HG03457 (cell line): ENCODE measurements at regions not wholly inside any gene's neighbourhood (a gene's known extent, or its start where the extent isn't known, plus 50 kb on each side); places are given as distances from the start of the nearest gene placed in this dataset.
A peak's percentile ranks its signal among the peaks of the same experiment; 100 is the strongest.

Experiments
- ATAC-seq: cut with Tn5 transposase; IDR thresholded peaks from one replicate; pipeline ENCODE4 v1.9.1; 2021; ENCODE audit warnings: moderate number of reproducible peaks; ENCODE audit not compliant: unreplicated experiment

GRCh38 chr2:214674278-214674677 lies 135.2 kb downstream of the BARD1 start:
- ATAC-seq: peak; percentile 54

GRCh38 chr2:214671319-214671885 lies 138.1 kb downstream of the BARD1 start:
- ATAC-seq: no peak

DNA sequence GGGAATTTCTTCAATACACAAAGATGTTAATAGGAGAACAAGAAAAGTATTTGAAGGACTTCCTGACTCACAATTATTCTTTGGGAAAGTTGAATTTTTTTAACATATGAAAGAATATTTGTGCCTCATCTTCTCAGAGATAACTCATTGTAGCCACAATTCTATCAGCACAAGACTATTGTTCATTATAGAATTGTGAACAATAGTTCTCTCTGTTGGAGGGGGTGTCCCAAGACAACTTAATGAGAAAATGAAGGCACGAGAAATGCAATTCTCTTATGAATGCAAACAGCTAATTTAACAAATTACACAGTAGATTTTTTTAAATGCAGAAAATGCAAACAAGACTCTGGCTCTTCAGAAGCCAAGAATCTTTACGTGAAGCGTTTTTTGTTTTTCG lies 157.0 kb downstream of the BARD1 start:
- ATAC-seq: no peak

- no peak for ATAC-seq
These were observed 158.0 kb downstream of the BARD1 start for GRCh38 chr2:214651451-214651850.

DNA sequence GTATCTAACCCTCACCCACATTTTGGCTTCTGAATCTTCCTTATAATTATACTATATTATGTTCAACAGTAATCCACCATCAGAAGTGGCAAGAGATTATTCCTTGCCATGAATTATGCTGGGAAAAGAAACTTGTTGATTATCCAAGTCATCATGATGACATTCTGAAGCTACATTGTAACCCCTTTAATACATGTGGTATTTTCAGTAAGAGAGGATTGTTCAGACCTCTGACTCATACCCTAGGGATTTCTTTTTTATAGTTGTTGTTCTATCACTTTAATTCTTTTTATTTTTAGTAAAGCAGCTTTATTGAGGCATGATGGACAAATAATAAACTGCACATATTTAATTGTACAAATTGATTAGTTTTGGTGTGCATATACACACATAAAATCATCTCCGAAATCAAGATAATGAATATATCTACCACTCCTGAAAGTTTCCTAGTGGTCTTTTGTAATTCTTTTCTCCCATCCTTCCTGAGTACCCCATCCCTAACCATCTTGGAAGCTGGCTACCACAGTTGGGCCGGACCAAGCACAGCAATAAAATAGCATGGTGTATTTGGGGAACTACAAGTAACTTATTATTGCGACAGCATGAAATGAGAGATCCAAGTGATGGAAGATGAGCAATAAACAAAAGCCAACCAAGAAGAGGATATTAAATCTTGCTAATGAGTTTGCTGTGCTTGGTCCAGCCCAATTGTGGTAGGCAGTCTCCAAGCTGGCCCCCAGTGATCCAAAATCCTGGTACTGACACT lies 159.9 kb downstream of the BARD1 start:
- ATAC-seq: no peak

- ATAC-seq: no peak
These were observed 161.0 kb downstream of the BARD1 start for GRCh38 chr2:214648520-214648919.

GRCh38 chr2:214631406-214631805 lies 178.1 kb downstream of the BARD1 start:
- ATAC-seq: no peak

DNA sequence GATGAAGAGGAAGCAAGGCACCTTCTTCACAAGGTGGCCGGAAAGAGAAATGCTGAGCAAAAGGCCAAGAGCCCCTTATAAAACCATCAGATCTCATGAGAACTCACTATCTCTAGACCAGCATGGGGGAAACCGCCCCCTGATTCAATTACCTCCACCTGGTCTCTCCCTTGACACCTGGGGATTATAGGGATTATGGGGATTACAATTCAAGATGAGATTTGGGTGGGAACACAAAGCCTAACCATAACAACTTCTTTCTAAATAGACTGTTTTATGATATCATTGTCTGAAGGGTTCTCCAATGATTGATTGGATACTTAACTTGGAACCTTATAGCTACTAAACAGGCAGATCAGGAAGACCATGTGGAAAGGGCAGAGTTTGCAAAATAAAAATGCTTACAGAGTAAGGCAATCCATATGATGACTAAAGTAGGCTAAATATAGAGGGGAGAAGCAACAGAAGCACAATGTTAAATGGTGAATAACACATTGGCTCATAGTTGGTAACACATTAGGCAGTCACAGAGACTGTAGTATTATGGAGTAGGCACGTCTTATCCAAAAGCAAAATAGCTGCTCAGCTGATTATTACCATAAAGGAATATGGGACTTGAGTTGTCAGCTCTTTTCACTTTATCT lies 179.0 kb downstream of the BARD1 start:
- ATAC-seq: no peak

DNA sequence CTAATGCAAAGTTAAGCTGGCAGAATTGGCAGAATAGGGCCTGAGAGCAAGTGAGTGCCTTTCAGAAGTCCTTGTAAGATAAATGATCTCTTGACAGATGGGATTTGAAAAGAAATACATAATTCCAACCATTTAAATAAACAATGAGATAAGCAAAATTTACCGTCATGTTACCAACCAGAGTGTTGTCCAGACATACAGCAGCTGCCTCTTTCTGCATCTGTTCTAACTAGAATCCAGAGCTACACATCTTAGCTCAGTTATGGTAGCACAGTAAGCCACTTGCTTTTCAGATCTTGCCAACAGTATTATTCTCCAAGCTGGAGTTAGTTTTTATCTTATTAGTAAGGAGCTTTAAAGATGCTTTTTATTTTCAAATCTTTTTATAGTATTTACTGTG lies 179.6 kb downstream of the BARD1 start:
- no peak for ATAC-seq
